ENCODE measurements at regions not wholly inside any gene's neighbourhood (a gene's known extent, or its start where the extent isn't known, plus 50 kb on each side); places are given as distances from the start of the nearest gene placed in this dataset.
A peak's percentile ranks its signal among the peaks of the same experiment; 100 is the strongest.
"Not testable (repeated sequence)": the region's sequence is repeated elsewhere in the genome, so short reads cannot be mapped to it uniquely, and the experiment has no call there.

DNA sequence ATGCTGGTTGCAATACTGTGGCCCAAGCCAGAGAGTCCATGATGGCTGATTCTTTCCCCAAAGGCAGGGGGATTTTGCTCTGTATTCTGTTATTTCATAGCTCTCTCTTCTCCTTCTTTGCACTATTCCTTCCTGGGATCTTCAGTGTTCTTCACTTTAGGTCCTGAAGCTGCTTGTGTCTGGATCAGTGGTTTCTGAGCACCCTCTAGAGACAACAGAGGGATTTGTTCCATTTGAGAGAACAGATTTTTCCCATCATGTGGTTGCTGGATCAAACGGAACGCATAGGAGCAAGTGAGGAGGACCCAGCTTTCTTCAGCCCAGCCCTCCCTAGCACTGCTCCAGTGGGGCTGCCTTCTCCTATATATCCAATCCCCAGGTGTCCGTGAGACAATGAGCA, 68.7 kb upstream of the SYN3 start:
- Histone ChIP-seq H3K9me3 (replicated peaks in 1 of 3) (no peaks in the 10 kb centered on the region), H3K27me3 (no peaks in the 10 kb centered on the region), H3K4me3 (no peak overlapping the region), H3K4me1 (replicated peaks in 1 of 2) (no peaks in the 10 kb centered on the region), H3K36me3 (replicated peaks in 1 of 2) (no peaks in the 10 kb centered on the region), H3K27ac (no peak overlapping the region)
- TF ChIP-seq POLR2A (IDR thresholded peaks at IDR 0.05), result no peak
- TF ChIP-seq, protein P1, sequence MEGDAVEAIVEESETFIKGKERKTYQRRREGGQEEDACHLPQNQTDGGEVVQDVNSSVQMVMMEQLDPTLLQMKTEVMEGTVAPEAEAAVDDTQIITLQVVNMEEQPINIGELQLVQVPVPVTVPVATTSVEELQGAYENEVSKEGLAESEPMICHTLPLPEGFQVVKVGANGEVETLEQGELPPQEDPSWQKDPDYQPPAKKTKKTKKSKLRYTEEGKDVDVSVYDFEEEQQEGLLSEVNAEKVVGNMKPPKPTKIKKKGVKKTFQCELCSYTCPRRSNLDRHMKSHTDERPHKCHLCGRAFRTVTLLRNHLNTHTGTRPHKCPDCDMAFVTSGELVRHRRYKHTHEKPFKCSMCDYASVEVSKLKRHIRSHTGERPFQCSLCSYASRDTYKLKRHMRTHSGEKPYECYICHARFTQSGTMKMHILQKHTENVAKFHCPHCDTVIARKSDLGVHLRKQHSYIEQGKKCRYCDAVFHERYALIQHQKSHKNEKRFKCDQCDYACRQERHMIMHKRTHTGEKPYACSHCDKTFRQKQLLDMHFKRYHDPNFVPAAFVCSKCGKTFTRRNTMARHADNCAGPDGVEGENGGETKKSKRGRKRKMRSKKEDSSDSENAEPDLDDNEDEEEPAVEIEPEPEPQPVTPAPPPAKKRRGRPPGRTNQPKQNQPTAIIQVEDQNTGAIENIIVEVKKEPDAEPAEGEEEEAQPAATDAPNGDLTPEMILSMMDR (IDR thresholded peaks at IDR 0.05), result peak in 4 of 6 experiments; percentile 31 to 50 (median 40)
- WGBS, 4 donors, result 3 to 15% (median 8%) methylated on average over 3 of the region's 3 CpGs
- intact Hi-C loops (cut with DNase I), result loop anchor here in 1 of 2 donors (10.0 kb wide), 1 partner anchor 102 kb away; no protein-coding TSS in a partner anchor
- peak in 1 of 7 donors; percentile 16 for DNase-seq

- H3K4me1 ChIP-seq (replicated peaks in 1 of 2), result no peaks in the 10 kb centered on the region
- no peak overlapping the region for H3K4me3 ChIP-seq
- H3K27me3 ChIP-seq, result no peaks in the 10 kb centered on the region
- no peaks in the 10 kb centered on the region for H3K9me3 ChIP-seq (replicated peaks in 1 of 3)
- no peaks in the 10 kb centered on the region for H3K36me3 ChIP-seq (replicated peaks in 1 of 2)
- no peak for TF ChIP-seq POLR2A (IDR thresholded peaks at IDR 0.05)
- TF ChIP-seq, protein P1 (IDR thresholded peaks at IDR 0.05), result no peak
- no peak overlapping the region for H3K27ac ChIP-seq
- intact Hi-C loops (cut with DNase I), result loop anchor here in 1 of 2 donors (10.0 kb wide), 1 partner anchor 100 kb away; no protein-coding TSS in a partner anchor
- no peak for DNase-seq
- 80 to 90% (median 82%) methylated on average over 4 of the region's 4 CpGs for WGBS, 4 donors
Measured at GRCh38 chr22:33124471-33124870, 66.3 kb upstream of the SYN3 start.

GRCh38 chr22:33122439-33122838, 64.3 kb upstream of the SYN3 start:
- not testable (repeated sequence) for H3K4me3 ChIP-seq; H3K27ac ChIP-seq; H3K4me1 ChIP-seq (replicated peaks in 1 of 2); H3K36me3 ChIP-seq (replicated peaks in 1 of 2); DNase-seq; H3K9me3 ChIP-seq (replicated peaks in 1 of 3); H3K27me3 ChIP-seq
- WGBS, 4 donors, result 87 to 97% (median 92%) methylated on average over 5 of the region's 5 CpGs
- intact Hi-C loops (cut with DNase I), result loop anchor here in 1 of 2 donors (10.0 kb wide), 1 partner anchor 98 kb away; no protein-coding TSS in a partner anchor

GRCh38 chr22:33119044-33119443, 60.9 kb upstream of the SYN3 start:
- H3K36me3 ChIP-seq (replicated peaks in 1 of 2), result no peaks in the 10 kb centered on the region
- H3K4me3 ChIP-seq, result no peak overlapping the region
- intact Hi-C loops (cut with DNase I), result no loop called here
- 76 to 92% (median 86%) methylated on average over 2 of the region's 2 CpGs for WGBS, 4 donors
- no peaks in the 10 kb centered on the region for H3K4me1 ChIP-seq (replicated peaks in 1 of 2)
- H3K9me3 ChIP-seq (replicated peaks in 1 of 3), result no peaks in the 10 kb centered on the region
- no peak for DNase-seq
- H3K27me3 ChIP-seq, result no peaks in the 10 kb centered on the region
- H3K27ac ChIP-seq, result no peak overlapping the region
- TF ChIP-seq, protein P1 (IDR thresholded peaks at IDR 0.05), result no peak
- no peak for TF ChIP-seq POLR2A (IDR thresholded peaks at IDR 0.05)

GRCh38 chr22:33117821-33118220, 59.6 kb upstream of the SYN3 start:
- intact Hi-C loops (cut with DNase I), result no loop called here
- Histone ChIP-seq H3K4me3 (no peak overlapping the region), H3K9me3 (replicated peaks in 1 of 3) (no peaks in the 10 kb centered on the region), H3K36me3 (replicated peaks in 1 of 2) (no peaks in the 10 kb centered on the region), H3K27me3 (no peaks in the 10 kb centered on the region), H3K27ac (no peak overlapping the region), H3K4me1 (replicated peaks in 1 of 2) (no peaks in the 10 kb centered on the region)
- no peak for DNase-seq
- no peak for TF ChIP-seq POLR2A (IDR thresholded peaks at IDR 0.05)
- TF ChIP-seq, protein P1 (IDR thresholded peaks at IDR 0.05), result no peak

Data from adrenal gland (tissue), 9 donors.